ENCODE measurements at regions not wholly inside any gene's neighbourhood (a gene's known extent, or its start where the extent isn't known, plus 50 kb on each side); places are given as distances from the start of the nearest gene placed in this dataset.

DNA sequence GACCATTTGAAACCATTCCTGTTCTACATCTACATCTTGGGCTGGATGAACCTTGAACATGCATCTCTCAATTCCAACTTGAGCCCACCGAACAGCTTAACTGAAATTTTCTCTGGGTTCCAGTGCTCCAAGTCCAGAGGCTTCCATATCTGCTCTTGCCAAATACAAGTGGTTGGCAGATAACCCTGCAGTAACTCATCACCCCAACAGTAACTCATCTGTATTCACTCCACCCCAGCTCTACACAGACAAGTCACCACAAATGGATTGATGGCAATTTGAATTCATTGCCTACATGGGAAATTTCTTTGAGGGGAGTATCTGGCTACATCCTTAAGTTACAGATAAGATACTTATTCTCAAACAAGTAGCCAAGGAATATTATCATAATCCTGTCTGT lies 502.4 kb upstream of the TNP1 start:
- TF ChIP-seq, protein P1, sequence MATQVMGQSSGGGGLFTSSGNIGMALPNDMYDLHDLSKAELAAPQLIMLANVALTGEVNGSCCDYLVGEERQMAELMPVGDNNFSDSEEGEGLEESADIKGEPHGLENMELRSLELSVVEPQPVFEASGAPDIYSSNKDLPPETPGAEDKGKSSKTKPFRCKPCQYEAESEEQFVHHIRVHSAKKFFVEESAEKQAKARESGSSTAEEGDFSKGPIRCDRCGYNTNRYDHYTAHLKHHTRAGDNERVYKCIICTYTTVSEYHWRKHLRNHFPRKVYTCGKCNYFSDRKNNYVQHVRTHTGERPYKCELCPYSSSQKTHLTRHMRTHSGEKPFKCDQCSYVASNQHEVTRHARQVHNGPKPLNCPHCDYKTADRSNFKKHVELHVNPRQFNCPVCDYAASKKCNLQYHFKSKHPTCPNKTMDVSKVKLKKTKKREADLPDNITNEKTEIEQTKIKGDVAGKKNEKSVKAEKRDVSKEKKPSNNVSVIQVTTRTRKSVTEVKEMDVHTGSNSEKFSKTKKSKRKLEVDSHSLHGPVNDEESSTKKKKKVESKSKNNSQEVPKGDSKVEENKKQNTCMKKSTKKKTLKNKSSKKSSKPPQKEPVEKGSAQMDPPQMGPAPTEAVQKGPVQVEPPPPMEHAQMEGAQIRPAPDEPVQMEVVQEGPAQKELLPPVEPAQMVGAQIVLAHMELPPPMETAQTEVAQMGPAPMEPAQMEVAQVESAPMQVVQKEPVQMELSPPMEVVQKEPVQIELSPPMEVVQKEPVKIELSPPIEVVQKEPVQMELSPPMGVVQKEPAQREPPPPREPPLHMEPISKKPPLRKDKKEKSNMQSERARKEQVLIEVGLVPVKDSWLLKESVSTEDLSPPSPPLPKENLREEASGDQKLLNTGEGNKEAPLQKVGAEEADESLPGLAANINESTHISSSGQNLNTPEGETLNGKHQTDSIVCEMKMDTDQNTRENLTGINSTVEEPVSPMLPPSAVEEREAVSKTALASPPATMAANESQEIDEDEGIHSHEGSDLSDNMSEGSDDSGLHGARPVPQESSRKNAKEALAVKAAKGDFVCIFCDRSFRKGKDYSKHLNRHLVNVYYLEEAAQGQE (IDR thresholded peaks at IDR 0.05; ENCODE audit: unreplicated experiment): no peak
- TF ChIP-seq EZH2 (IDR thresholded peaks at IDR 0.05; ENCODE audit: low read depth, unreplicated experiment): no peak
- TF ChIP-seq, protein P2, sequence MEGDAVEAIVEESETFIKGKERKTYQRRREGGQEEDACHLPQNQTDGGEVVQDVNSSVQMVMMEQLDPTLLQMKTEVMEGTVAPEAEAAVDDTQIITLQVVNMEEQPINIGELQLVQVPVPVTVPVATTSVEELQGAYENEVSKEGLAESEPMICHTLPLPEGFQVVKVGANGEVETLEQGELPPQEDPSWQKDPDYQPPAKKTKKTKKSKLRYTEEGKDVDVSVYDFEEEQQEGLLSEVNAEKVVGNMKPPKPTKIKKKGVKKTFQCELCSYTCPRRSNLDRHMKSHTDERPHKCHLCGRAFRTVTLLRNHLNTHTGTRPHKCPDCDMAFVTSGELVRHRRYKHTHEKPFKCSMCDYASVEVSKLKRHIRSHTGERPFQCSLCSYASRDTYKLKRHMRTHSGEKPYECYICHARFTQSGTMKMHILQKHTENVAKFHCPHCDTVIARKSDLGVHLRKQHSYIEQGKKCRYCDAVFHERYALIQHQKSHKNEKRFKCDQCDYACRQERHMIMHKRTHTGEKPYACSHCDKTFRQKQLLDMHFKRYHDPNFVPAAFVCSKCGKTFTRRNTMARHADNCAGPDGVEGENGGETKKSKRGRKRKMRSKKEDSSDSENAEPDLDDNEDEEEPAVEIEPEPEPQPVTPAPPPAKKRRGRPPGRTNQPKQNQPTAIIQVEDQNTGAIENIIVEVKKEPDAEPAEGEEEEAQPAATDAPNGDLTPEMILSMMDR (conservative IDR thresholded peaks at IDR 0.05; ENCODE audit: low read depth in 2 of 2): no peak
